ENCODE measurements at regions not wholly inside any gene's neighbourhood (a gene's known extent, or its start where the extent isn't known, plus 50 kb on each side); places are given as distances from the start of the nearest gene placed in this dataset.

GRCh38 chr1:101370488-101370887 is 133.7 kb downstream of the S1PR1 start:
- Histone ChIP-seq H3K9ac (ENCODE audit: insufficient read depth, low read depth, low read length) (no peak overlapping the region), H2AFZ (ENCODE audit: low read length) (no peak overlapping the region), H3K9me3 (ENCODE audit: low read length) (no peaks in the 10 kb centered on the region), H3K27me3 (ENCODE audit: control insufficient read depth in 1 of 2, insufficient read depth in 2 of 2, low read length in 2 of 2) (no peaks in the 10 kb centered on the region), H3K4me2 (ENCODE audit: low read depth, low read length) (no peak overlapping the region), H4K20me1 (ENCODE audit: insufficient read depth, low read length) (no peaks in the 10 kb centered on the region), H3K36me3 (replicated peaks in 1 of 2; ENCODE audit: control insufficient read depth in 1 of 2, insufficient read depth in 2 of 2, low read length in 2 of 2) (no peaks in the 10 kb centered on the region), H3K79me2 (ENCODE audit: insufficient read depth, low read length) (no peaks in the 10 kb centered on the region), H3K4me1 (ENCODE audit: insufficient read depth, low read length) (no peaks in the 10 kb centered on the region), H3K27ac (ENCODE audit: extremely low read length, insufficient read depth, low read length) (no peak overlapping the region), H3K4me3 (replicated peaks in 1 of 3; ENCODE audit: insufficient read depth in 1 of 3, low read depth in 2 of 3, low read length in 3 of 3) (no peak overlapping the region)
- intact Hi-C loops (cut with micrococcal nuclease; ENCODE audit: unreplicated experiment) (no loop called here), in situ Hi-C loops (cut with HindIII; ENCODE audit: extremely low pct_ligation_motif_present, low pct_unique_long_range_greater_than_20kb) (no loop called here)
- BruUV-seq (replicated peaks) = no TSS peak
- FAIRE-seq (no peak), DNase-seq (ENCODE audit: low spot score) (no peak), ATAC-seq (no peak)
- TF ChIP-seq RXRA (CRISPR knock-in tag; IDR thresholded peaks at IDR 0.05) = no peak
- TF ChIP-seq MAFF (IDR thresholded peaks at IDR 0.05; ENCODE audit: low read depth, low read length) = peak; percentile 81
- TF ChIP-seq MAFK (conservative IDR thresholded peaks at IDR 0.05 in 1 of 2, IDR thresholded peaks at IDR 0.05 in 1 of 2; ENCODE audit: low read length in 2 of 2) = peak; percentile 73 to 83
- POLR2A ChIA-PET = no interaction called here
- 30% methylated on average over 3 of the region's 3 CpGs for WGBS (ENCODE audit: low lambda C conversion rate)
- CTCF ChIA-PET (ENCODE audit: low intra/inter-chr PET ratio, low total read pairs) = no interaction called here

GRCh38 chr1:101371259-101371658 is 134.4 kb downstream of the S1PR1 start:
- H3K36me3 ChIP-seq (replicated peaks in 1 of 2; ENCODE audit: control insufficient read depth in 1 of 2, insufficient read depth in 2 of 2, low read length in 2 of 2) = no peaks in the 10 kb centered on the region
- no peaks in the 10 kb centered on the region for H3K79me2 ChIP-seq (ENCODE audit: insufficient read depth, low read length)
- intact Hi-C loops (cut with micrococcal nuclease; ENCODE audit: unreplicated experiment) = no loop called here
- H3K4me2 ChIP-seq (ENCODE audit: low read depth, low read length) = no peak overlapping the region
- in situ Hi-C loops (cut with HindIII; ENCODE audit: extremely low pct_ligation_motif_present, low pct_unique_long_range_greater_than_20kb) = no loop called here
- FAIRE-seq (no peak), DNase-seq (ENCODE audit: low spot score) (peak; percentile 1), ATAC-seq (no peak)
- no peaks in the 10 kb centered on the region for H4K20me1 ChIP-seq (ENCODE audit: insufficient read depth, low read length)
- CTCF ChIA-PET (ENCODE audit: low intra/inter-chr PET ratio, low total read pairs) = no interaction called here
- no peak overlapping the region for H2AFZ ChIP-seq (ENCODE audit: low read length)
- H3K4me3 ChIP-seq (replicated peaks in 1 of 3; ENCODE audit: insufficient read depth in 1 of 3, low read depth in 2 of 3, low read length in 3 of 3) = no peak overlapping the region
- H3K9ac ChIP-seq (ENCODE audit: insufficient read depth, low read depth, low read length) = no peak overlapping the region
- H3K27ac ChIP-seq (ENCODE audit: extremely low read length, insufficient read depth, low read length) = no peak overlapping the region
- H3K4me1 ChIP-seq (ENCODE audit: insufficient read depth, low read length) = no peaks in the 10 kb centered on the region
- BruUV-seq (replicated peaks) = no TSS peak
- H3K9me3 ChIP-seq (ENCODE audit: low read length) = no peaks in the 10 kb centered on the region
- TF ChIP-seq ZNF703 (CRISPR knock-in tag; IDR thresholded peaks at IDR 0.05; ENCODE audit: borderline replicate concordance) (no peak), ZMAT3 (CRISPR knock-in tag; conservative IDR thresholded peaks at IDR 0.05) (no peak), NKX3-1 (CRISPR knock-in tag; IDR thresholded peaks at IDR 0.05) (no peak)
- POLR2A ChIA-PET = no interaction called here
- H3K27me3 ChIP-seq (ENCODE audit: control insufficient read depth in 1 of 2, insufficient read depth in 2 of 2, low read length in 2 of 2) = no peaks in the 10 kb centered on the region

All from HepG2 (cell line).